IPS-NIHi11 (cell line): ENCODE measurements at regions not wholly inside any gene's neighbourhood (a gene's known extent, or its start where the extent isn't known, plus 50 kb on each side); places are given as distances from the start of the nearest gene placed in this dataset.

Experiments used
- DNase-seq: peaks from one replicate; pipeline ENCODE4 v3.0.0; 2012; ENCODE audit warnings: mixed read lengths, low spot score

- DNase-seq, result peak; percentile 25
Observed at GRCh38 chr9:90025816-90026215, 421.0 kb downstream of the GADD45G start.

DNA sequence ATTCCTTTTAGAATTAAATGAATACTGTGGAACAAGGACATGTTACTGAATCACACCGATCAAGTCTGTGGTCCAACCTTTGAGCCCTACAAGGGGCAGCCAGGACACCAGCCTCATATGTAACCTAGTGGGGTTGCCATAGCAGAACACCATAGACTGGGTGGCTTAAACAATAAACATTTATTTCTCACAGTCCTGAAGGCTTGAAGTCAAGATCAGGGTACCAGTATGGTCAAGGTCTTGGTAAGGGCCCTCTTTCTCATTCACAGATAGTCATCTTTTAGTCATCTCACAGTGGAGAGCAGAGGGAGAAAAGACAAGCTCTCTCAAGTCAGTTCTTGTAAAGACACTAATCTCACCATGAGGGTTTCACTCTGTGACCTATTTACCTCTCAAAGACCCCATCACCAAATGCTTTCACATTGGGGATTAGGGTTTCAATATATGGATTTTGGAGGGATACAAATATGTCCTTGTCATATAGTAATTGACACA, 422.5 kb downstream of the GADD45G start:
- no peak for DNase-seq

- DNase-seq, result no peak
Observed at GRCh38 chr9:90029386-90029785, 424.6 kb downstream of the GADD45G start.

DNA sequence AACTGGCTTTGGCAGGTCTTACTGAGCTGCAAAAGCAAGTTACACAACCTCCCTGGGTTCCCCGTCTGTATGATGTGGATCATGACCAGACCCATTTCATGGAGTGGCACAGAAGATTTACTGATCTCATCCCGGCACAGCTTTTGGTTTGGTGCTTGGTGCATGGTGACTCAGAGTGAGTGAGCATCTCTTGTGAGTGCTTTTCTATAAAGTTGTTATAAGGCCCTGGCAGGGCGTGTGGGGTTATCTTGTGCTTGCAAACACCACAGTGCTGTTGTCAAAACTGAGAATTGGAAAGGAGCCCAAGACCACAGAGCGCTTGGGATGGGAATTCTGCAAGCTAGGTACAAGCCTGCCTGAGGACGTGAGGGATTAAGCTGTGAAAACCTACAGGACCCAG, 425.2 kb downstream of the GADD45G start:
- DNase-seq, result no peak

DNA sequence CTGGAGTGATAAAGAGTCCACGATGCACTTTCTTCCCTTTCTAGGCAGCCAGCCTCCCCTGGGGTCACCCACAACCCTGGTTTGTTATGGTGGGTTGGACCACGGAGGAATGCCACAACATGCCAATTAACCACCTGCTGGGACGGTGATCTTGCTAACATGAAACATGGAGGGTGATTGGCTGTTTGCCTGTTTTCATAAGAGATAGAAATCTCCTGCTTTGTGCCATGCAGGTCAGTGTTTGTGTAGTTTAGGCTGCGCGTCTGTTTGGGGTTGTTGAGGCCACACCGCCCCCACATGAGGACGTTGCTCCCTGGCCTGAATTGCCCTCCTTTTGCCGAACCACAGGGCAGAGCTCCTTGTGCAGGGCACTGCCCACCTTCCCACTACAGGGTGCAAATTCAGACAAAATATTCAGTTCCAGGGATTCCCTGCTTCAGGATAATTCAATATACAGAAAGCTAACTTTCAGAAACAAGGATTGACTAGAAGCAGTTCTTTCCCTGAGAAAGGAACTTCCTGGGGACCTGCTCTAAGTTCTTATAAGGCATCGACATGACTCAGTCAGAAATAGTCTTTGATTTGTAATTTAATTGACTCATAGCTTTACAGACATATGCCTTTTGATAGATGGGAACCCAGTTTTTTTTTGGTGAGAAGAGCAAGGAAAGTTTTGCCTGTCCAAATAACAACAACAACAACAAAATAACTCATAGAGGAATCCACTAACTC, 427.6 kb downstream of the GADD45G start:
- DNase-seq, result no peak

DNA sequence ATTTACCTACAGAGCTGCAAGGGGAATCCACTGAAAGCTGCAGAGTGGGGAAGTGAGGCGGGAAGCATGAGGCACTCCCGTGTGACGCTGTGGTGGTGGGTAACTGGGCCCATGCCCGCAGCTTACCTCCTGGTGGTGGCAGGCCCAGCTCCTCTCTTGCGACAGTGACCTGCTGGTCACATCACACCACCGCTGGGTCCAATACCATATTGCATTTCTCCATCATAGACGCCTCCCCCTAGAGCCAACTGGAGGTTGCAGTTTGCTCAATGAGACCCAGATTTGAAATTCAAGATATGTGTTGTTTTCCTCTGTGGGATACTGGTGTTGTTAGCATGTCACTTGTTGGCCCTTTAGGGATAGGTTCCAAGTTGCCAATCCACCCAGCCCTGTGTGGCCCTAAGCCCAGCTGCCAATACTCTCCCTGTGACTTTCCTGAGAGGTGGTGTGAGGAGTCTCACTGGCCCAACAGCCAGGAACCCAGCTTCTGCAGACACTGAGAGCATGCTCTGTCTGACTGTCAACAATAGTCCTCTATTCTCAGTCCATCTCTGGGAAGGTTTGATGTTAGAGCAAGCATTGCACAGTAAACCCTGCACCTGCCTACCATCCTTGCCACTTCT, 428.3 kb downstream of the GADD45G start:
- DNase-seq, result no peak

DNA sequence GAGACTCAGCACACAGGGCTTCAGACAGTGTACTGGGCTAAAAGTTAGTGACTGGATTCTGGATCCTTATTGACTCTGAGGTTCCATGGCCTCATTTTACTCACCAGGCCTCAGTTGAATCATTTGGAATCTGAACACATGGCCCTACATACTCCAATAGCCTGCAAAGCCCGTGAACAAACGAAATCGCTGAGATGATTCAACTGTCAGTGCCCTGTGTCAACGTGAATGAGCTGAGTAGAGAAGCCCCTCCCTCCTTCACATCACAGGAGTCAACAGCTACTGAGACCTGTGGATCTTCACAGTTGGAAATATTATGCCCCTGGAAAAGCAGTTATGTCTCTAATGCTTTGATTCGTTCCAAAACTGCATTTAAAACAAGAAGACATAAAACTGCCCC, 429.3 kb downstream of the GADD45G start:
- no peak for DNase-seq

- no peak for DNase-seq
Observed at GRCh38 chr9:90035471-90035870, 430.7 kb downstream of the GADD45G start.

DNA sequence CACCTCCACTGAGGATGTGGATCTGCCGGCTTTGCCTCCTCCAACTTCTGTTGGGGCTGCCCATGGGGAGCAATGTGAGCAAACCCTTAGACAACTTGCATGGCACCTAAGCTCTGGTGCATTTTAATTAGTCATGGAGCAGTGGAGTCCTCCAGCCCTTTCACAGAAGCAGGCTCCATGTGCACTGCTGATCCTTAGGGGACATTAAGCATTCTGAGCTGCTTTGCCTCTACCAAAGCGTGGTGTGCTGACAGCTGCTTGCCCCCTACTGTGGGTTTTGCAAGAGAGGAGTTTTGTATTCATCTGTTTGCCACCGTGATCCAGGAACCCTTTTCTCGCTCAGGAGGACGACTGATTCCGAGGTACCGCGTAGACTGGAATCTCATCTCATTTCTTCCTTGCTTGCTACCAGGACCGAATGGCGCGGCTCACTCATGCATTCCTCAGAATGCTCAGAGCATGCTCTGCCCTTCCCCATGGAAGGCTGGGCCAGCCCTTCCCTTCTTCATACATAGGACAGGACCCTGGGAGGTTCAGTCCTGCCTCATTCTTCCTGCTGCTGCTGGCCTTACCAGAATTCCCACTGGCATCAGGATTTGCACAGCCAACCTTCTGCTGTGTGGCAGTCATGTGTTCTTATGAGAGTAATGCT, 432.5 kb downstream of the GADD45G start:
- no peak for DNase-seq

DNA sequence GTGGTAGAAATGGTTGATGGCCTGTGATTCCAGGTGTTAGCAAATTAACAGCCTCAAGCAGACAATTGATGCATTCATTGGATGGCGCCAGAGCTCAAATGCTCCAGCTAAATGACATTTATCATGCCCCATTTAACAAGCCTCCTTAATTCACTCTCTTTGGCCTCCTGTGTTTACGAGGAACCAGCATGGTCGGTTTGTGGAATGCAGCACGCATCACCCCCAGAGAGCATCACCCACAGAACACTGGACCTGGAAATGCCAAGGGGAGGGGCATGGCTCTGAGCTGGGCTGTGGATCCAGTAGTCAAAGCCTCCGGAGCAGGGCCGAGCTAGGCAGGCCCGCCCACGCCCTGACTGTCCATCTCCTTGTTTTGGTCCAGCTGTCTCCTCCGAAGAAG, 434.0 kb downstream of the GADD45G start:
- DNase-seq, result no peak

DNA sequence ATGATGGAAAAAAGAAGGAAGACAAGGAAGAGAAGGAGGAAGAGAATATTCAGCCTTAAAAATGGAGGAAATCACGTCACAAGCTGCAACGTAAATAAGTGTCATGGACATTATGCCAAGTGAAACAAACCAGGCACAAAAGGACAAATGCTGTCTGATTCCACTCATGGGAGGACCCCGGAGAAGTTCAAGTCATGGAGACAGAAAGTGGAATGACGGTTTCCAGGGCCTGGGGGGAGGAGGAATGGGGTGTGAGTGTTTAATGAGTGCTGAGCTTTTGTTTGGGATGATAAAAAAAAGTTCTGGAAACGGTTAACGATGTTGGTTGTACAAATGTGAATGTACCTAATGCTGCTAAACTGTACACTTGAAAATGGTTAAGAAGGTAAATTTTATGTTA, 439.5 kb downstream of the GADD45G start:
- DNase-seq, result no peak

- DNase-seq, result no peak
Observed at GRCh38 chr9:90044710-90045151, 439.9 kb downstream of the GADD45G start.

- no peak for DNase-seq
Observed at GRCh38 chr9:90046317-90046861, 441.6 kb downstream of the GADD45G start.

DNA sequence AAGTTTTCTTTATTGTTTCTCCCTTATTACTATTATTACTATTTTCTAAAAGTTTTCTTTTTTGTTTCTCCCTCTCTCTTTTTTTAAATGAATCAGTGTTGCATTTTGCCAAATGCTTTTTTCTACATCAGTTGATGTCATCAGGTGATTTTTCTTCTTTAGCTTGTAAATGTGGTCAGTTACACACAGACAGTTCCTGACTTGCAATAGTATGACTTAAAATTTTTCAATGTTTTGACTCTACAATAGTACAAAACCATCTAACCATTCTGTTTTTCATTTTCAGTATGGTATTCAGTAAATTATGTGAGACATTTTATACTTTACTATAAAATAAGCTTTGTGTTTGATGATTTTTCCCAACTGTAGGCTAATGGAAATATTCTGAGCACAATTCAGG, 443.0 kb downstream of the GADD45G start:
- DNase-seq, result no peak

GRCh38 chr9:90052366-90052765, 447.6 kb downstream of the GADD45G start:
- no peak for DNase-seq

- DNase-seq, result peak; percentile 45
Observed at GRCh38 chr9:90053027-90053426, 448.2 kb downstream of the GADD45G start.

DNA sequence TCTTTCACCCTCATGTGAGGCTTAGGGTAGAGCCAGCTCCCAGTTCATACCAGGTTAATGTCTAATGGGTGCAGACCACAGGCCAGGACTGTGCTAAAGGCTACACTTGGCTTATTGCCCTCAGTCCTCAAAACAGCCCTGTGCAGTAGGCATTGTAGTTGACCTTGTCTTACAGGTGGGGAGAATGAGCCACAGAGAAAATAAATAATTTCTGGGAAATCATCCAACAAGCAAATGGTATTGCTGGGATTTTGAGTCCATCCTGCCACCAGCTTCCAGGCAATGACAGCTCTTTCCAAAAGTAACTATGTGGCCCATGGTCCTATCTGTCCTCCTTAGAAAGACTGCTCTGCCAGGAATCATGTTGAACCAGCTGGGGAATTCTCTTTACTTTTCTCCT, 450.0 kb downstream of the GADD45G start:
- DNase-seq, result no peak

- no peak for DNase-seq
Observed at GRCh38 chr9:90055226-90055625, 450.4 kb downstream of the GADD45G start.

- DNase-seq, result no peak
Observed at GRCh38 chr9:90057361-90057760, 452.5 kb downstream of the GADD45G start.

DNA sequence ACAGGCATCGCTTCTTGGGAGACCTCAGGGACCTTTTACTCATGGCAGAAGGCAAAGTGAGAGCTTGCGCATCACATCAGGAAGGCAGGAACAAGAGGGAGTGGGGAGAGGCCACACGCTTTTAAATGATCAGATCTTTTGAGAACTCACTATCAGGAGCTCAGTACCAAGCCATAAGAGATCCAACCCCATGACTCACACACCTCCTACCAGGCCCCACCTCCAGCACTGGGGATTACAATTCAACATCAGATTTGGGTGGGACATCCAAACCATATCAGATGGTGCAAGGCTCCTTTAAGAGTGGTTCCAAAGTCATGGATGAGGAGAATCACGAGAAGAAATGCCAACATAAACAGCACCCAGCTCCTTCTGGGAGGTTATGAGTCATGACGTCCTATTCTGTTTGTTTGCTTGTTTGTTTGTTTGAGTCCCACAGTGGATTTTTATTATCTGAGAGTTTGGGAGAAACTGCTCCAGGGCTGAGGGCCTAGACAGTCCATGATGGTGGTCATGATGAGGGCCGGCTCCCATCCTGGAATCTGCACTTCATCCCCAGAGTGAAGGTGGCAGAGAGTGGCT, 453.5 kb downstream of the GADD45G start:
- DNase-seq, result no peak

GRCh38 chr9:90059436-90059835, 454.6 kb downstream of the GADD45G start:
- DNase-seq, result no peak

DNA sequence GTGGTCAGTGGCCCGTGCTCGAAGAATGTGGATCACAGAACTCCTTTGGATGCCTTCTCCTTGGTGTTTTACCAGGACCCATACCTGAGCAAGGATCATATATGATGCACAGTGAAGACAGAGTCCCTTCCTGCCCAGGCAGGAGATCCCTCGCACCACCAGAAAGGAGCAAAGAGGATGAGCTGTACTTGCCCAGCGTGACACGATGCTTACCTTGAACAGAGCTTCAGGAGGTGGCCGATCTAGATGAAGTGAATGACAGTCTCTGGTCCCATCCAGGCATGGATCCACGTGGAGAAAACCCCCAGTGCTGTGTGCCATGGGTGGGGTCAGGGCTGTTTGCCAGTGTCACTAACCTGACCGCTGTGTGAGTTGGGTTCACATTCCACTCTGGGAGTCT, 455.4 kb downstream of the GADD45G start:
- no peak for DNase-seq

DNA sequence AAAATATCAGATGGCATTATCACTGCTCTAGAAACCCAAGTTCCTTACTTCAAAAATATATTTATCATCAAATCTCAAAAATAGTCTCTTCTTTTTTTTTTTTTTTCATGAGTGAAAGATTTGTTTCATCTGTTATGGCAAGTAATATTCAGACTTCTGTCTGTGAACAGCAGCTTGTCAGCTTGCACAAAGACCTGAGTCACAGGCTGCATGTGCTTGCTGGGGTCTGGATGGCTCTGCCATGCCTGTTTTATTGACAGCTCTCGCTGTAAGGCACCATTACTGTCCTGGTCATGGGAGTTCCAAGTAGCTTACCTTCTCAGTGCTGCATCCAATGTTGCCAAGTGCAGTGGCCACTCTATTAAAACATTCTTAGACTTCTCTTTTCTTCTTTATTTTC, 456.4 kb downstream of the GADD45G start:
- no peak for DNase-seq
